Pancreas (tissue), 10 donors: ENCODE measurements at regions not wholly inside any gene's neighbourhood (a gene's known extent, or its start where the extent isn't known, plus 50 kb on each side); places are given as distances from the start of the nearest gene placed in this dataset.

Source experiments
- ATAC-seq, 4 donors: fragments of 200-7000 bp; cut with Tn5 transposase; one replicate each; pipeline versions ENCODE4 v1.8.0 to v1.9.1; 2020; ENCODE audit warnings: mild to moderate bottlenecking in 4 of 4, moderate library complexity in 4 of 4
- DNase-seq, 6 donors: peaks; one replicate each; pipeline ENCODE4 v3.0.0-alpha.2; 2020
- FAIRE-seq: peaks from 2 replicates; lab custom pipeline; 2012; peaks lifted over from hg19 to GRCh38; lab: Jason Lieb, UNC
- H3K27ac ChIP-seq, 4 donors: fragments of 200-600 bp; sonication (generic); 1 replicate in 3 of 4; 2 replicates in 1 of 4; pipeline versions ENCODE4 v1.5.0 to v1.8.0; 2020
- H3K27me3 ChIP-seq, 4 donors: fragments of 200-600 bp; one replicate each; pipeline ENCODE4 v1.8.0; 2021
- H3K36me3 ChIP-seq, 3 donors: fragments of 200-600 bp; sonication (generic) in 1 of 3; one replicate each; pipeline versions ENCODE4 v1.5.0 to v1.8.0; 2020 to 2021
- H3K4me1 ChIP-seq, 3 donors: fragments of 200-600 bp; one replicate each; pipeline ENCODE4 v1.8.0; 2021
- H3K4me3 ChIP-seq, 4 donors: fragments of 200-600 bp; sonication (generic) in 2 of 4; one replicate each; pipeline versions ENCODE4 v1.5.0 to v1.8.0; 2020 to 2021
- H3K9me3 ChIP-seq, 4 donors: fragments of 200-600 bp; one replicate each; pipeline ENCODE4 v1.8.0; 2021
- WGBS, 2 donors: extraction: QIAGEN DNeasy Blood & Tissue Kit; methylation state at CpG; one replicate each; pipeline ENCODE4 v1.1.7; 2013; 5-methylcytosine and 5-hydroxymethylcytosine counted together
- intact Hi-C, 3 donors: fragments of 100-400 bp; cut with DNase I; formaldehyde crosslinking; loops; one replicate each; pipeline versions ENCODE4 v1.11.1 to v1.14.2; 2022
- TF ChIP-seq, protein P1 (sequence below), 4 donors: fragments of 200-600 bp; sonication (generic) in 3 of 4; IDR thresholded peaks; one replicate each; pipeline versions ENCODE4 v1.5.0 to v1.8.0; 2021; ENCODE audit warnings: antibody characterized with exemption in 4 of 4
- donor health status: healthy with polysubstance abuse.
- donor health status: DM: no; HTN: no; CAD: no; lungs with moderate emphysema.
- donor health status: DM: no; HTN: no; CAD: no.
- donor health status: control.
- donor health status: control.
- donor health status: Bipolar disorder and iron deficiency.
- donor health status: DM: yes; HTN: yes; CAD: no.
- donor health status: DM: no; HTN: no; CAD: no.
- donor health status: DM: no; HTN: no; CAD: no.
- donor health status: DM: yes; HTN: yes; CAD: no.

GRCh38 chr7:125125315-125125714 lies 195.7 kb upstream of the POT1 start:
- FAIRE-seq: no peak
- intact Hi-C loops: no loop called here

DNA sequence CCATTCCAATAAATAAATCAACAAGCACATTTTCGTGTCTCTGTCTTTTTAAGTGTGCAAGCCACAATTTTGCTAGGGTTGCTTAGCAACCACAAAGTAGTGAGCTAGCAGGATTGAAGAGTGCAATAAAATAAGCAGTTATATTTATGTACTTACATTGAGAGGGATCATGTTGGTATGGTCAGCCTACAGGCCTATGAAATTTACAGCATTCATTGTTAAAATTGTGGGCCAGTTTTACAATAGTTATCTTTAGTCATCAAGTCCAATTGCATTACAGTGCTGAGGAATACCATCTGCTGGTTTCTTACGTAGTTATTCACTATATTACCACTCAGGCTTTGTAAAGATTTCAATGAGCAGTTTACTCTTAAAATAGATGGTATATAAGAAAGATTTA lies 192.5 kb upstream of the POT1 start:
- H3K36me3 ChIP-seq: no peaks in the 10 kb centered on the region
- H3K4me3 ChIP-seq: no peak overlapping the region
- 41 to 54% methylated on average over 2 of the region's 2 CpGs for WGBS, 2 donors
- TF ChIP-seq, protein P1, sequence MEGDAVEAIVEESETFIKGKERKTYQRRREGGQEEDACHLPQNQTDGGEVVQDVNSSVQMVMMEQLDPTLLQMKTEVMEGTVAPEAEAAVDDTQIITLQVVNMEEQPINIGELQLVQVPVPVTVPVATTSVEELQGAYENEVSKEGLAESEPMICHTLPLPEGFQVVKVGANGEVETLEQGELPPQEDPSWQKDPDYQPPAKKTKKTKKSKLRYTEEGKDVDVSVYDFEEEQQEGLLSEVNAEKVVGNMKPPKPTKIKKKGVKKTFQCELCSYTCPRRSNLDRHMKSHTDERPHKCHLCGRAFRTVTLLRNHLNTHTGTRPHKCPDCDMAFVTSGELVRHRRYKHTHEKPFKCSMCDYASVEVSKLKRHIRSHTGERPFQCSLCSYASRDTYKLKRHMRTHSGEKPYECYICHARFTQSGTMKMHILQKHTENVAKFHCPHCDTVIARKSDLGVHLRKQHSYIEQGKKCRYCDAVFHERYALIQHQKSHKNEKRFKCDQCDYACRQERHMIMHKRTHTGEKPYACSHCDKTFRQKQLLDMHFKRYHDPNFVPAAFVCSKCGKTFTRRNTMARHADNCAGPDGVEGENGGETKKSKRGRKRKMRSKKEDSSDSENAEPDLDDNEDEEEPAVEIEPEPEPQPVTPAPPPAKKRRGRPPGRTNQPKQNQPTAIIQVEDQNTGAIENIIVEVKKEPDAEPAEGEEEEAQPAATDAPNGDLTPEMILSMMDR (IDR thresholded peaks at IDR 0.05): no peak
- intact Hi-C loops: no loop called here
- FAIRE-seq: no peak
- no peak for ATAC-seq
- no peak overlapping the region for H3K27ac ChIP-seq
- H3K4me1 ChIP-seq: no peaks in the 10 kb centered on the region
- no peak for DNase-seq
- H3K9me3 ChIP-seq: no peaks in the 10 kb centered on the region
- no peaks in the 10 kb centered on the region for H3K27me3 ChIP-seq

More at GRCh38 chr7:125125315-125125714, 195.7 kb upstream of the POT1 start:
- Histone ChIP-seq H3K4me3 (no peak overlapping the region), H3K36me3 (no peaks in the 10 kb centered on the region), H3K27me3 (no peaks in the 10 kb centered on the region), H3K4me1 (no peaks in the 10 kb centered on the region), H3K27ac (no peak overlapping the region), H3K9me3 (no peaks in the 10 kb centered on the region)
- DNase-seq (no peak), ATAC-seq (no peak)
- TF ChIP-seq, protein P1 (IDR thresholded peaks at IDR 0.05): no peak
- WGBS, 2 donors: 86 to 92% methylated on average over 15 of the region's 15 CpGs

DNA sequence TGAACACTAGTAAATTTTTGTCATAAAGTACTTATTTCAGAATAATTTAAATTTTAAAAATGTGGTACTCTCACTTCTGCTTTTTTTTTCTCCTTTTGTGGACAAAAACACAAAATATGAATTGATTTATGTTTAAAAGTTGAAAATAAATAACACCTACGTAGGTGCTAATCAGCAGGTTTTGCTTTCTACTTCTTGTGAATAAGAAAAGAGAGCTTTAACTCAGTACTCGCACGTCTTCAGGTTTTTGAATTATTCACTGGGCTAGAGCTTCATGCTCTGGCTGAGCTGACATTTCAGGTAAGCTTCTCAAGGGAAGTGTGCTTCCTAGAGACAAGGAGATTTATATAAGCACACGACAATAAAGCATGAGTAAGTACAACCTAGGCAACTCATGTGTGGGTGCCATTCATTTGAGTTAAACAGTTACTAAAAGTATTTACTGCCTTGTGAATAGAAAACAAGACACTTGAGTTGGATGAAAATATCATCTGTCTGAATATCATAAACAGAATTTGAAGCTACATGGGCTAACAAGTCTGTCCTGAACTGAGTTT lies 190.0 kb upstream of the POT1 start:
- TF ChIP-seq, protein P1 (IDR thresholded peaks at IDR 0.05): no peak
- ATAC-seq (no peak), FAIRE-seq (no peak), DNase-seq (no peak)
- intact Hi-C loops: no loop called here
- Histone ChIP-seq H3K27me3 (no peaks in the 10 kb centered on the region), H3K36me3 (no peaks in the 10 kb centered on the region), H3K27ac (no peak overlapping the region), H3K4me3 (no peak overlapping the region), H3K9me3 (no peaks in the 10 kb centered on the region), H3K4me1 (no peaks in the 10 kb centered on the region)
- 32 to 34% methylated on average over 4 of the region's 4 CpGs for WGBS, 2 donors

DNA sequence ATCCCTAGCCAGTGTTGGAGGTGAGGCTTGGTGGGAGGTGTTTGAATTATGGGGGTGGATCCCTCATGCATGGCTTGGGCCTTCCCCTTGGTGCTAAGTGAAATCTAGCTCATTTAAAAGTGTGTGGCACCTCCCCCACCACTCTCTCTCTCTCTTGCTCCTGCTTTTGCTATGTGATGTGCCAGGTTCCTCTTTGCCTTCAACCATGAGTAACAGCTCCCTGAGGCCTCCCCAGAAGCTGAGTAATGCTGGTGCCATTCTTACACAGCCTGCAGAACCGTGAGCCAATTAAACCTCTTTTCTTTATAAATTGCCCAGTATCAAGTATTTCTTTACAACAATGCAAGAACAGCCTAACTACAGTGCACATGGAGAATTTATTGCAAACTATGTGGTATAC lies 188.8 kb upstream of the POT1 start:
- TF ChIP-seq, protein P1 (IDR thresholded peaks at IDR 0.05): no peak
- Histone ChIP-seq H3K36me3 (no peaks in the 10 kb centered on the region), H3K27ac (no peak overlapping the region), H3K4me1 (no peaks in the 10 kb centered on the region), H3K27me3 (no peaks in the 10 kb centered on the region), H3K4me3 (no peak overlapping the region), H3K9me3 (no peaks in the 10 kb centered on the region)
- WGBS, 2 donors: 54 to 73% methylated on average over 1 of the region's 1 CpG
- FAIRE-seq (no peak), ATAC-seq (no peak), DNase-seq (no peak)
- intact Hi-C loops: no loop called here

GRCh38 chr7:125112850-125113249 lies 183.2 kb upstream of the POT1 start:
- Histone ChIP-seq H3K27ac (no peak overlapping the region), H3K27me3 (no peaks in the 10 kb centered on the region), H3K9me3 (no peaks in the 10 kb centered on the region), H3K4me3 (no peak overlapping the region), H3K36me3 (no peaks in the 10 kb centered on the region), H3K4me1 (no peaks in the 10 kb centered on the region)
- DNase-seq: no peak
- TF ChIP-seq, protein P1 (IDR thresholded peaks at IDR 0.05): no peak
- 67 to 85% methylated on average over 2 of the region's 2 CpGs for WGBS, 2 donors
- no peak for ATAC-seq
- intact Hi-C loops: no loop called here
- no peak for FAIRE-seq
